H9 (cell line): ENCODE measurements at regions not wholly inside any gene's neighbourhood (a gene's known extent, or its start where the extent isn't known, plus 50 kb on each side); places are given as distances from the start of the nearest gene placed in this dataset.

Experiments
- DNase-seq: peaks from one replicate; pipeline ENCODE4 v3.0.0-alpha.2; 2017
- H2AFZ ChIP-seq: one replicate; pipeline ENCODE4 v1.6.1; 2013; ENCODE audit warnings: mild to moderate bottlenecking, low read length, control low read depth, moderate library complexity
- H2AK5ac ChIP-seq: 2 replicates; pipeline ENCODE4 v1.6.1; 2013; ENCODE audit warnings: low read length, control low read depth, mixed read lengths; ENCODE audit not compliant: insufficient read length
- H2BK120ac ChIP-seq: one replicate; pipeline ENCODE4 v1.6.1; 2013; ENCODE audit warnings: low read depth, mild to moderate bottlenecking, low read length, control low read depth, inconsistent platforms; ENCODE audit not compliant: poor library complexity, severe bottlenecking
- H2BK12ac ChIP-seq: 2 replicates; pipeline ENCODE4 v1.6.1; 2013; ENCODE audit warnings: low read length, control low read depth, mixed read lengths, low read depth; ENCODE audit not compliant: insufficient read length
- H2BK15ac ChIP-seq: 2 replicates; pipeline ENCODE4 v1.6.1; 2013; ENCODE audit warnings: low read depth, low read length, control low read depth
- H2BK20ac ChIP-seq: one replicate; pipeline ENCODE4 v1.6.1; 2013; ENCODE audit warnings: low read depth, mild to moderate bottlenecking, low read length, control low read depth, inconsistent platforms; ENCODE audit not compliant: poor library complexity, severe bottlenecking
- H2BK5ac ChIP-seq: 2 replicates; pipeline ENCODE4 v1.6.1; 2013; ENCODE audit warnings: low read length, control low read depth, mixed read lengths; ENCODE audit not compliant: insufficient read length
- H3K14ac ChIP-seq: 2 replicates; pipeline ENCODE4 v1.6.1; 2013; ENCODE audit warnings: low read length, control low read depth; ENCODE audit not compliant: insufficient read depth
- H3K18ac ChIP-seq: 2 replicates; pipeline ENCODE4 v1.6.1; 2013; ENCODE audit warnings: low read depth, mild to moderate bottlenecking, mixed read lengths, low read length, control low read depth; ENCODE audit not compliant: insufficient read length
- H3K23ac ChIP-seq: 2 replicates; pipeline ENCODE4 v1.6.1; 2013; ENCODE audit warnings: low read length, control low read depth, mixed read lengths, low read depth; ENCODE audit not compliant: insufficient read length
- H3K23me2 ChIP-seq: 2 replicates; pipeline ENCODE4 v1.6.1; 2013; ENCODE audit warnings: low read depth, mild to moderate bottlenecking, mixed read lengths, low read length, control low read depth; ENCODE audit not compliant: insufficient read length, poor library complexity, severe bottlenecking
- H3K27ac ChIP-seq: 2 replicates; pipeline ENCODE4 v1.5.1; 2013; ENCODE audit warnings: low read length, control low read depth, mixed read lengths, low read depth; ENCODE audit not compliant: insufficient read length
- H3K27me3 ChIP-seq: 2 replicates; pipeline ENCODE4 v1.6.1; 2013; ENCODE audit warnings: low read length, control low read depth, inconsistent platforms; ENCODE audit not compliant: insufficient read depth
- H3K4ac ChIP-seq: 2 replicates; pipeline ENCODE4 v1.6.1; 2013; ENCODE audit warnings: low read depth, mild to moderate bottlenecking, control low read depth, inconsistent platforms, low read length, moderate library complexity
- H3K4me1 ChIP-seq: 2 replicates; pipeline ENCODE4 v1.6.1; 2013; ENCODE audit warnings: low read length, control low read depth, inconsistent platforms; ENCODE audit not compliant: insufficient read depth
- H3K4me2 ChIP-seq: 2 replicates; pipeline ENCODE4 v1.6.1; 2013; ENCODE audit warnings: low read length, control low read depth, mixed read lengths; ENCODE audit not compliant: insufficient read length, insufficient read depth
- H3K56ac ChIP-seq: 2 replicates; pipeline ENCODE4 v1.6.1; 2013; ENCODE audit warnings: low read depth, mild to moderate bottlenecking, mixed read lengths, low read length, control low read depth; ENCODE audit not compliant: insufficient read length
- H3K79me1 ChIP-seq: 2 replicates; pipeline ENCODE4 v1.6.1; 2013; ENCODE audit warnings: low read depth, mild to moderate bottlenecking, moderate library complexity, low read length, control low read depth, inconsistent platforms; ENCODE audit not compliant: insufficient read depth, poor library complexity, severe bottlenecking
- H3K79me2 ChIP-seq: 2 replicates; pipeline ENCODE4 v1.6.1; 2013; ENCODE audit warnings: low read length, control low read depth, inconsistent platforms; ENCODE audit not compliant: insufficient read depth
- H3K9ac ChIP-seq: 2 replicates; pipeline ENCODE4 v1.6.1; 2013; ENCODE audit warnings: low read length, control low read depth, mixed read lengths; ENCODE audit not compliant: insufficient read length; ENCODE audit errors: extremely low read depth
- H3K9me3 ChIP-seq: one replicate; pipeline ENCODE4 v1.6.1; 2013; ENCODE audit warnings: low read depth, low read length, inconsistent platforms; ENCODE audit not compliant: control insufficient read depth
- H3T11ph ChIP-seq: one replicate; pipeline ENCODE4 v1.6.1; 2013; ENCODE audit warnings: mild to moderate bottlenecking, low read length, control low read depth, inconsistent platforms
- H4K20me1 ChIP-seq: one replicate; pipeline ENCODE4 v1.6.1; 2013; ENCODE audit not compliant: control insufficient read depth, insufficient read length, insufficient read depth
- H4K5ac ChIP-seq: 2 replicates; pipeline ENCODE4 v1.6.1; 2013; ENCODE audit warnings: low read depth, mild to moderate bottlenecking, mixed read lengths, low read length, control low read depth; ENCODE audit not compliant: insufficient read length
- H4K8ac ChIP-seq: replicated peaks from 2 replicates; pipeline ENCODE4 v1.6.1; 2013; ENCODE audit warnings: low read length, control low read depth, mixed read lengths, low read depth; ENCODE audit not compliant: insufficient read length
- H4K91ac ChIP-seq: 2 replicates; pipeline ENCODE4 v1.6.1; 2013; ENCODE audit warnings: low read depth, mild to moderate bottlenecking, moderate library complexity, mixed read lengths, low read length, control low read depth; ENCODE audit not compliant: insufficient read length
- H3K27ac Mint-ChIP-seq, 3 experiments: 2 replicates in 2 of 3; 3 replicates in 1 of 3; pipeline ENCODE4 v1.8.0; 2020 to 2021; ENCODE audit warnings: mixed read lengths in 3 of 3, mild to moderate bottlenecking in 1 of 3, moderate library complexity in 1 of 3
- H3K27me3 Mint-ChIP-seq: 2 replicates; pipeline ENCODE4 v1.8.0; 2021; ENCODE audit warnings: low read depth, mild to moderate bottlenecking, moderate library complexity, mixed read lengths
- H3K36me3 Mint-ChIP-seq, 3 experiments: 2 replicates in 2 of 3; 3 replicates in 1 of 3; pipeline ENCODE4 v1.8.0; 2020 to 2021; ENCODE audit warnings: low read depth in 3 of 3, mixed read lengths in 3 of 3; ENCODE audit not compliant: insufficient read depth in 1 of 3
- H3K4me1 Mint-ChIP-seq, 2 experiments: 2 replicates each; pipeline ENCODE4 v1.8.0; 2020; ENCODE audit warnings: mixed read lengths in 2 of 2
- H3K4me3 Mint-ChIP-seq, 2 experiments: 2 replicates in 1 of 2; 3 replicates in 1 of 2; pipeline ENCODE4 v1.8.0; 2020 to 2021; ENCODE audit warnings: mild to moderate bottlenecking in 2 of 2, mixed read lengths in 2 of 2, moderate library complexity in 1 of 2
- H3K9me3 Mint-ChIP-seq, 2 experiments: 2 replicates in 1 of 2; 3 replicates in 1 of 2; pipeline ENCODE4 v1.8.0; 2020; ENCODE audit warnings: mild to moderate bottlenecking in 2 of 2, mixed read lengths in 2 of 2, moderate library complexity in 1 of 2
- CTCF ChIP-seq: fragments of 200-600 bp; sonication (generic); conservative IDR thresholded peaks from 3 replicates; pipeline ENCODE4 v1.8.0; 2021; ENCODE audit warnings: antibody characterized with exemption, mild to moderate bottlenecking
- WGBS: extraction: QIAGEN DNeasy Blood & Tissue Kit; methylation state at CpG from one replicate; pipeline ENCODE4 v1.1.7; 2013; ENCODE audit warnings: missing lambda C conversion rate, low lambda C conversion rate, mixed read lengths; ENCODE audit not compliant: insufficient read length; ENCODE audit errors: extremely low coverage; 5-methylcytosine and 5-hydroxymethylcytosine counted together

- Histone ChIP-seq H2BK120ac (no peak overlapping the region), H2BK15ac (no peak overlapping the region), H2AK5ac (no peak overlapping the region), H2BK5ac (no peak overlapping the region), H3K27ac (no peak overlapping the region), H3K14ac (no peak overlapping the region), H3K4me1 (no peaks in the 10 kb centered on the region), H2BK12ac (no peak overlapping the region), H4K20me1 (no peaks in the 10 kb centered on the region), H3K4ac (no peak overlapping the region), H4K8ac (no peak overlapping the region), H3K23ac (no peak overlapping the region), H4K91ac (no peak overlapping the region), H3K79me2 (no peaks in the 10 kb centered on the region), H3K56ac (no peak overlapping the region), H3K27me3 (no peaks in the 10 kb centered on the region), H4K5ac (no peak overlapping the region), H2AFZ (no peak overlapping the region), H3K23me2 (no peaks in the 10 kb centered on the region), H3K9ac (no peak overlapping the region), H2BK20ac (no peak overlapping the region), H3T11ph (no peak overlapping the region), H3K4me2 (no peak overlapping the region), H3K9me3 (no peaks in the 10 kb centered on the region), H3K79me1 (no peaks in the 10 kb centered on the region), H3K18ac (no peak overlapping the region)
- Mint-ChIP-seq H3K36me3 (no peaks in the 10 kb centered on the region; a peak in 1 of 7 replicates), H3K27me3 (no peaks in the 10 kb centered on the region), H3K27ac (no peak overlapping the region), H3K4me1 (peaks cover 8 to 9% of the 10 kb centered on the region in 2 experiments), H3K9me3 (no peaks in the 10 kb centered on the region), H3K4me3 (no peak overlapping the region; a peak in 1 of 5 replicates)
- no CpG with 5 or more reads among the region's 2 CpGs for WGBS
- no peak for DNase-seq
- TF ChIP-seq CTCF = no peak
Measured at GRCh38 chr1:218570456-218570855, 225.3 kb downstream of the TGFB2 start.
